HT-29 (cell line): ENCODE measurements at regions not wholly inside any gene's neighbourhood (a gene's known extent, or its start where the extent isn't known, plus 50 kb on each side); places are given as distances from the start of the nearest gene placed in this dataset.

Source experiments
- DNase-seq: peaks from one replicate; pipeline ENCODE4 v3.0.0-alpha.2; 2015; ENCODE audit warnings: low spot score

- no peak for DNase-seq
Observed at GRCh38 chr4:4808086-4808485, 51.4 kb upstream of the MSX1 start.

DNA sequence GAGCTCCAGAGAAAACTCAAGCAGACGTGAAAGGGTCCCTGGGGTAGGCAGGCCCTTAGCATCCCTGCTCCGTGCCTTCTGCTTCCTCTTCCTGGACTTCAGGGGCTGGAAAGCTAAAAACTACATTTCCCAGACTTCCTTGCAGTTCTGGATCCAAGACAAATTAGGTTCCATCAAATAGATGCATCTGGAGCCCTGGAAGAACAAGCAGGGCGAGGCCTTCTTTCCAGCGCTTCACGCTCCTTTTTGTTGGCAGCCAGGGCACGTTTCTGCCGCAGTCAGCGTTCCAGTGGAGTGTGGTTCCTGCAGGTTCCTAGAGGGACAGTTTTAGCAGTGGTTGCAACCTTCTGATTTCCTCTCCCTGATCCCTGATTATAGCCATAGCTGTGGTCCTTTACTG lies 53.6 kb upstream of the MSX1 start:
- DNase-seq = no peak

DNA sequence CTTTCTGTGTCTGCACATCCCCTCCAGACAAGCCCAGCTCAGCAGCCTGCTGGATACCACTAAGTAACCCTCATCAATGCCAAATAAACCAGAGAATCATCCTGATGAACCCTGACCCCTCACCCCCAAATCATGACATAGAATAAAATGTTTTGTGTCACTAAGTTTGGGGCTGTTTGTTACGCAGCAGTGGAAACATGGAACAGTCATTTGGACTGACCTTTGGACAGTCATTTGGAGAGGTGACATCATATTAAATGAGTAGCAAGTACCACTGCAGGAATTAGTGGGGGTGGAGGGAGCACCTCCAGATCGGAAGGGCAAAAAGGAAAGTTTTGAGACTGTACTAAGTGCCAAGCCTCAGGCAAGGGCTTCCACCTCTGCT lies 55.6 kb upstream of the MSX1 start:
- DNase-seq = no peak

GRCh38 chr4:4803216-4803911 lies 56.1 kb upstream of the MSX1 start:
- no peak for DNase-seq

DNA sequence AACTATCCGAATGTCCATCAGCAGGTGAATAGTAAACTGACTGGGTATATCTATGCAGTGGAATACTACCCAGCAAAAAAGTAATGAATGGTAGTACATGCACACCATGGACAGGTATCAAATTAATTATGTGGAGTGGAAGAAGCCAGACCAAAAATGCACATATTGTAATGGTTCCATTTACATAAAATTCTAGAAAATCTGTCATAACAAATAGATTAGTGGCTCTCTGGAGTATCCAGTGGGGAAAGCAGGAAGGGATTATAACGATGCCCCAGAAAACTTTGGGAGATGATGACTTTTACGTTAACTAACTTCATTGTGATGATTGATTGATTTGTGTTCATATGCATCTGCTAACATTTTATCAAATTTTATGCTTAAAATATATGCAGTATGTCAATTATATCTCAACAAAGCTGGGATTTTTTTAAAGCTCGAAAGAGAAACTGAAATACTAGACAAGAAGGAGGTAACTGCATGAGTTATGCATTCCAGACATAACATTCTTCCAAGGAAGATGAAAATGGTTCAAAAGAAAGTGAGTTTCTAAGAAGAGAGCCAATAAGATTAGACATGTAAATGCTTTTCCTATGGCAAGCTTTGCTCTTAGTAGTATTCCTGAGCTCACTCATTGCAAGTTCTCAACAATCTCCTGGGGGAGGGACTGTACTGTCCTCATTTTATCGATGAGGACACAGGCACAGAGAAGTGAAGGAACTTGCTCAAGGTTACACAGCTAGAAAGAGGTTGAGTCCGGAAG lies 58.6 kb upstream of the MSX1 start:
- DNase-seq = no peak

- DNase-seq = no peak
Observed at GRCh38 chr4:4794421-4794820, 65.0 kb upstream of the MSX1 start.

GRCh38 chr4:4792466-4792865 lies 67.0 kb upstream of the MSX1 start:
- DNase-seq = no peak

GRCh38 chr4:4791299-4792111 lies 68.0 kb upstream of the MSX1 start:
- DNase-seq = no peak

- DNase-seq = no peak
Observed at GRCh38 chr4:4789462-4789861, 70.0 kb upstream of the MSX1 start.

DNA sequence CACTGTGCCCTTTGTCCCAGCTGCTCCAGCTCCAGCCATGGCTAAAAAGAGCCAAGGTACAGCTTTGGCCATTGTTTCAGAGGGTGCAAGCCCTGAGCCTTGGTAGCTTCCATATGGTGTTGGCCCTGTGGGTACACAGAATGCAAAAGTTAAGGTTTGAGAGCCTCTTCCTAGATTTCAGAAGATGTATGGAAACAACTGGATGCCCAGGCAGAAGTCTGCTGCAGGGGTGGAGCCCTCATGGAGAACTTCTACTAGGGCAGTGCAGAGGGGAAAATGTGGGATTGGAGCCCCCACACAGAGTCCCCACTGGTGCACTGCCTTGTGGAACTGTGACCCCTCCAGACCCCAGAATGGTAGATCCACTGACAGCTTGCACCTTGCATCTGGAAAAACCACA lies 70.9 kb upstream of the MSX1 start:
- DNase-seq = no peak

DNA sequence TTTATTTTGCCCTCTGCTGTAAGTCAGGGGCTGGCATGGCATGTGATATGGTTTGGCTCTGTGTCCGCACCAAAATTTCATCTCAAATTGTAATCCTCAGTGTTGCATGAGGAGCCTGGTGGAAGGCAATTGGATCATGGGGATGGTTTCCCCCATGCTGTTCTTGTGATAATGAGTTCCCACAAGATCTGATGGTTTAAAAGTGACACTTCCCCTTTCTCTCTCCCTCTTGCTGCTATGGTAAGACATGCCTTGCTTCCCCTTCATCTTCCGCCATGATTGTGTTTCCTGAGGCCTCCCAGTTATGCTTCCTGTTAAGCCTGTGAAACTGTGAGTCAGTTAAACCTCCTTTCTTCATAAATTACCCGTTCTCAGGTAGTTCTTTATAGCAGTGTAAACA lies 72.0 kb upstream of the MSX1 start:
- no peak for DNase-seq

DNA sequence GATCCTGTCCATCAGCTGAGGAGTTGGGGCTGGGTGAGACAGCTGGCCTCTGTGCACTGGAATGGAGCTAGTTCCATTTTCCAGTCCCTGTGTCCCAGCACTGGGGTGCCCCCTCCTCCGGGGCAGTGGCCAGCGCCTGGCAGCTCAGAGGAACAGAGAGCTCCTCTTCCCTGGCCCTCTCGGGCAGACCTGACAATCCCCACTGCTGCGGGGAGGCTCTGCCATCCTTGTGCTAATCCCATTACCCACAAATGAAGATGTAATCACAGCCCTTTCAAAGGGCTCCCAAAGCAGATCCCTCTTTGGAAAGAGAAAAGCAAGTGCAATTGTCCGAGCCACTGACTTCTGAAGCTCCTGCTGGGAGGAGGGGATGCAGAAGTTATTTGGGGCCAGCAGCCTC lies 75.1 kb upstream of the MSX1 start:
- DNase-seq = no peak

DNA sequence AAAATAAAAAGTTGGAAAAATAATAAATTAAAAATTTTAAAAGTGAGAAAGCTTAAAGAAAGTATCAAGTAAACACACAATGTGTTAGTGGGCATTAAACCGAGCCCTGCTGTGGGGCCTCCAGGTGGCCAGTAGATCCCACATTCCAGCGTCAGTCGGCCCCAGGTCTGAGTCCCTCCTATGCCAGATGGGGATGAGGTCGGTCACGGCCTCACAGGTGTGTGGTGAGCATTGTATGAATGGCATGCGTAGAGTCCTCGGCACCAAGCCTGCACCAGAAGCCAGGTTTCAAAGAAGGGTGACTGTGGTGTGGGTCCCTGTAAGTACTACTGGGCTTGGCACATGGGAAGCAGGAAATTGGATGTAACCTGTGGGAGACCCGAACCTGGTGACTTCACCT lies 75.6 kb upstream of the MSX1 start:
- DNase-seq = no peak

- DNase-seq = no peak
Observed at GRCh38 chr4:4782969-4783368, 76.5 kb upstream of the MSX1 start.

- no peak for DNase-seq
Observed at GRCh38 chr4:4781936-4782707, 77.3 kb upstream of the MSX1 start.

DNA sequence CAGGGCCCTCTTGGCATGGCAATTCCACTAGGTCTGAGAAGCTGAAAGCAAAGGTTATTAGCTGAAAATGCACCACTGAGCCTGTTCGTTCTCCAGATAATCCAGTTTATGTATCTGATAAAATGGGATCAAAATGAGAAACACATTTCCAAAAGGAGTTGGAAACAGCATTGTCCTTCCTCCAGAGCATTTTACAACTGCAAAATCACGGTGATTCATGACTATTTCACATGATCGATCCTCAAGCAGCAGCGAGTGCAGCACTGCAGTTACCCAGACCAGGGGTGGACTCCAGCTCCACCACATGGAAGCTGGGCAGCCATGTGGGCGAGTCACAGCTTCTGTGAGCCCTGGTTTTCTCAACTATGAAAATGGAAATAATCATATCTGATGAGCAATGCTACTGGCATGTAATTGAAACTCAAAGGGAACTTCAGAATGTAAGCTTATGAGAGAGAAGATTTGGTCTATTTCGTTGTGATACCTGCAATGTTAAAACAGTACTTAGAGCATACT lies 78.7 kb upstream of the MSX1 start:
- DNase-seq = no peak

DNA sequence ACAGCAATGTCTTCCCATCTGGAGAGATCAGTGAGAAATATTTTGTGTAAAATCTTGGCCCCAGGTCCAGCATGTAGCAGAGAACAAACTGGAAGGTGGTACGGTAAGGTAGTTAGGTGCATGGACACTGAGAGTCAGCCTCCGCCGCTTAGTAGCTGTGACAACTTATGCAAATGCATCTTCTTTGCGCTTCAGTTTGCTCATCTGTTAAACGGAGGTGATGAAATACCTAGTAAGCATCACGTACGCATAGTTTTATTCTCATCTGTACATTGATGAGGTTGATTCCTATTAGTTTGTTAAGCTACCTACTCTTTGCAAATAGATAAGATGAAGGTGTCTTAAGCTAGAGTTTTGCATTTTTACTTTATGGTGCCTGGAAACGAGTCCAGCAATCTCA lies 80.0 kb upstream of the MSX1 start:
- no peak for DNase-seq

DNA sequence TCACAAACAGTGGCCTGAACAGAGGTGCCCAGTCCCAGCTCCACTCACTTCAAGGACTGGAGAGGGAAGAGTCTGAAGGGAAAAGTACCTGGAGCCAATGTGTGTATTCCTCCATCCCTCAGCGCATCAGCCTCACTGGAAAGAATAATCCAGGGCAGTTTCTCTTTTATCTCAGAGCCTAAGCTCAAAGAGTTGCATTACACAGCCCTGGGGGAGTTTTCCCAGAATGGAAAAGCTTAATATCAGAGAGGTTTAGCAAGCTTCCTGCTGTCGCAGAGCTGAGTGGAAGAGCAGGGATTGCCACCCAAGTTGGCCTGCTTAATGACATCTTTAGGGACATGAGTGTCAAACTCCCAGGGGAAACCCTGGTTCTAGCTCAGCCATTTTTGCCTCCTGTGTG lies 80.4 kb upstream of the MSX1 start:
- no peak for DNase-seq

- no peak for DNase-seq
Observed at GRCh38 chr4:4778554-4778953, 80.9 kb upstream of the MSX1 start.

GRCh38 chr4:4776934-4777333 lies 82.5 kb upstream of the MSX1 start:
- no peak for DNase-seq

- DNase-seq = no peak
Observed at GRCh38 chr4:4776335-4776734, 83.1 kb upstream of the MSX1 start.
